Superior temporal gyrus (tissue), 1 donor: ENCODE measurements at regions not wholly inside any gene's neighbourhood (a gene's known extent, or its start where the extent isn't known, plus 50 kb on each side); places are given as distances from the start of the nearest gene placed in this dataset.
"Not testable (repeated sequence)": the region's sequence is repeated elsewhere in the genome, so short reads cannot be mapped to it uniquely, and the experiment has no call there.

Experiments
- DNase-seq: peaks from one replicate; pipeline ENCODE4 v3.0.0-alpha.2; 2016; ENCODE audit errors: extremely low spot score

GRCh38 chr2:187989925-187990623, 301.6 kb upstream of the GULP1 start:
- DNase-seq = no peak

DNA sequence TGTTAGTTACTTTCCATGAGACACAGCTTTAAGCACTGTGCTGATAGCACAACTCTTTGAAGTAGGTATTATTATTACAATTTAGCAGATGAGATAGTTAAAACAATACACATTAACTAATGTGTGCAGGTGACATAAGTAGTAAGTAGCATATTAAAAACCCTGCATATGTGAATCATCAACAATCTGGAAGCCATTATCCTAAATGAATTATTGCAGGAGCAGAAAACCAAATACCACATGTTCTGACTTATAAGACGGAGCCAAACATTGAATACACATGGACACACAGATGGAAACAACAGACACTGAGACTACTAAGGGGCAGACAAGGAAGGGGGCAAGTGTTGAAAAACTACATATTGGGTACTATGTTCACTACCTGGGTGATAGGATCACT, 300.3 kb upstream of the GULP1 start:
- DNase-seq = no peak

DNA sequence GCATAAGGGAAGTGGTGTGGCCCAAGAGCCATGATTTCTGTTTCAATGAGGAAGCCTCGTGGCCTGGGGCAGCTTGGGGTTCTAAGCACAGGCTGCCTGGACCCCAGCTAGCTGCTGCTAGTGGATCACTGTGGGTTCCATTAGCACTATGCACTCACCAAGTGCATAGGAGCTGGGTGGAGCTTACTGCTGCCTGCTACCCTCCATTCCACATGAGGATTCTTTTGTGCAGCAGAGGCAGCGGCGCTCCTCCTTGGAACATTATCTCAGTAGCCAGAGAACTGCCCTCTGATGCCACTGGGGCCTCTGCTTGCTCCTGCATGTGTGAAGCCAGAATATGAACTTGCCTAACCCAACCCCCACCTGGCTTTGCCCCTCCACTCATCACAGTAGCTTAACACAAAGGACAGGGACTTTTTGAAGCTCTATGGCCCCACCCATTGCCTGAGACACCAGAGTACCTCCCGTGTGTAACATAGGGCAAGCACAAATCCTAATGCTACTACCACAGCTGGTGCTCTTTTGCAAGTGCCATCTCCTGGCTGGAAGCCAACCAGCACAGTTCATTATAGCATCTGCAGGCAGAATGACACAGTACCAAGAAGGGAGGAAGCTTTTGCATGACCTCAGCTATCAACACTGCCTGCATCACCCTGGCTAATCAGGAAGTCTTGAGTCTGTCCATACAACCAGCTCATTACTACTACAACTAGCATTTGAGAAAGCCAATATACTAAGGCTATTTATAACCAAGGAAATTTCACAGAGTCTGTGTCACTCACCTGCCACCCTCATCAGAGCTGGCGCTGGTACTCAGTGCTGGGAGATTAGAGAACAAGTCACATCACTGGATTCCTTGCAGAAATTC, 297.0 kb upstream of the GULP1 start:
- DNase-seq = peak; percentile 47

- DNase-seq = no peak
Measured at GRCh38 chr2:187995556-187995955, 296.1 kb upstream of the GULP1 start.

DNA sequence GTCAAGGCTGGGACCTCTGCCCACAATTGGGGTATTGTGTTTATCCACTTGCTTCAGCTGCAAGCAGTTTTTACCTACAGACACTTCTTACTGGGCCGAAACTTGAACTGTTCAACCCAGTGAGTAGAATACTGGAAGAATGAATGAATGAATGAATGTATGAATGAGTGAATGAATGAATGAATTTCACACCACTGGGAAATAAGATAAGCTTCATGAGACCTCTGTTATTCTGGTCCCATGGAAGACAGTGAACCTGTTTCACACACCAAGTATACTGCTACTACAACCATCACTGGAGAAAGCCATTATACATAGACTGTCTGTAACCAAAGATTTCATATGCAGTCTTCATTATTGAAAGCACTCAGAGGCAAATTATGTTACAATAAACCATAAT, 295.0 kb upstream of the GULP1 start:
- no peak for DNase-seq

DNA sequence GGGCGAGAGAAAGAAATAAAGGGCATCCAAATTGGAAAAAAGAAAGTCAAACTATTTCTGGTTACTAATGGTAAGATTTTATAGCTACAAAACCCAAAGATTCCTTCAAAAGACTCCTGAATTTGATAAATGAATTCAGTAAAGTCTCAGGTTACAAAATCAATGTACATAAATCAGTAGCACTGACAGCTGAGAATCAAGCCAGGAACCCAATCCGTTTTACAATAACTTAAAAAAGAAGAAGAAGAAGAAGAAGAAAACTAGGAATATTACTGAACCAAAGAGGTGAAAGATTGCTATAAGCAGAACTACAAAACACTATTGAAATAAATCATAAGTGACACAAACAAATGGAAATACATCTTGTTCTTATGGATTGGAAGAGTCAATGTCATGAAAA, 291.5 kb upstream of the GULP1 start:
- DNase-seq = no peak

DNA sequence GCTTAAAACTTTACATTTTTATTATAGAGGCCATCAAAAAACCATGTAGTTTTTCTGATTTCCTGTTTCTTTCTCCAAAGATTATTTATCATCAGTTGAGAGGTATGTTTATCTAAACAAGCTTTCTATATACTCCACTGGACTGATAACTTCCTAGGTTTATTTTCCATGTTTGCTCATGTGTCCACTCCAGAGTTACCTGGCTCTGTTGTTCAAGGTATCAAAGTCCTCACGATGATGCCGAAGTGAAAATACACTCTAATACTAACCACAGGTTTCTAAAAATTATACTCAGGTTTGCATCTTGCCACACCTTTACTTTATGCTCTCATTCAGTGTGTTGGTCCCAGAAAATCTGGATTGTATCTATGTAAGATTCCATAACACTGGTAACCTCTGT, 287.9 kb upstream of the GULP1 start:
- DNase-seq = no peak

DNA sequence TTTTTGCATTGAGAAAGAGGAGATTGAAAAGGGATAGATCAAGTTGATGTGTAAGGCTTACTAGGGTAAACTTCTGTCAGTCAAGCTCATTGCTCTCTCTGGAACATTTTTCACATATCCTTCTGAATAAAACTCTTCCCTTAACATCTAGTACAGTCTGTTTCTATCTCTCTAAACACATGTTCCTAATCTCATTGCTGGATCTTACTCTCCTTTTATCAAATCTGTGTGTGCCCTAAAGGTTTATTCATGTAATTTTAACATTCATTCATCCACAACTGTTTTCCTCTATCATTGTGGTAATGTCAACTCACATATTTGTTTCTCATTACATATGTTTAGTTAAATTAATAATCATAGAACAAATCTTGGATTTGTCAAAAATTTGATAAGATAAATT, 277.9 kb upstream of the GULP1 start:
- no peak for DNase-seq

DNA sequence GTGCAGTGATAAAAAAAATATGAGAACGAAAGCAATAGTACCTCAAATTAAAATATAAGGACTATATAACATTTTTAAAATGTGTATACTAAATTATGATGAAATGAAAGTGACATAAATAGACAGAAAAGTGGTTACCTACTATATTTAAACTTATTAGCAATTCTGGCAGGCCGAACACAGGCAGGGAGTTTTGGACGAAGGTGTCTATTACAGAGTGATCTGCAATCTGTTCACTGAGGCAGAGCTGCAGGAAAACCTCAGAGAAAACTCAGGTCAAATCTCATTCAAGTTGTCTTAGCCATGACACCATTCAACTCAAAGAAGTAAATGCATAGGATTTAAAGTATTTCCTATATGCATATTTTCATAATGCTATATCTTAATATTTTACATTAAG, 274.8 kb upstream of the GULP1 start:
- DNase-seq = no peak

DNA sequence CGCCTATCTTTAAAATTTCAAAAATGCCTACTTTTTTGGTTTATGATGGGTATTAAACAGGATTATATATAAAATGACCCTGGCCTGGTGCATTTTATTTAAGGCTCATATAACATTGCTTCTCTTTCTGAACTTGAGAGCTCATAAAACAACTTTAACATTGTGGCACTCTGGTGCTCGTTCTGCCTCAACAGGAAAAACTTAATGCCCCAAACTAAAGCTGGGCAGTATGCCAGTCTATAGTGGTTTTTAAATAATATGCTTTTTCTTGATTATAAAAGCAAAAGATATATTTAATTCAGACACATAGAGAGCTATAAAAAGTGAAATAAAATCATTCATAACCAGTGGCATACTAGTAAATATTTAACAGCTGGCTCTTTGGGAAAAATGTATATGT, 269.3 kb upstream of the GULP1 start:
- no peak for DNase-seq

GRCh38 chr2:188023035-188023434, 268.6 kb upstream of the GULP1 start:
- DNase-seq = no peak

- no peak for DNase-seq
Measured at GRCh38 chr2:188024811-188025210, 266.9 kb upstream of the GULP1 start.

DNA sequence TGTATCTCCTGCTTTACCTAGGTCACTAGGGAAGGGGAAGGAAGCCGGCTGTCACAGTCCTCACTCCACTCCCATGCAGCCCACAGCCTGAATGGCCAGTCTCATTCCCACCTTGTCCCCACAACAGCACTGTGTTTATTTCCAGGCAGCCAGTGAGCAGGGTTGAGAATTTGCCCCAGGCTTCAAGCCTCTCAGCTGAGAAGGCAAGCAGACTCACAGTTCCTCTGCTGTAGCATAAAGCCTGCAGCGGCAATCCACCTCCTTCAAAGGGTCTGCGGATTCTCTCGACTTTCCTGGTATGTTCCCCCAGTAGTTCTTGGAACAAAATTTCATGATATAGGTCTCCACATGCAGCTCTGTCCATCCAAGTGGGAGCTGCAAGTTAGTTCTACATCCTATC, 262.9 kb upstream of the GULP1 start:
- no peak for DNase-seq

- no peak for DNase-seq
Measured at GRCh38 chr2:188032306-188032705, 259.4 kb upstream of the GULP1 start.

DNA sequence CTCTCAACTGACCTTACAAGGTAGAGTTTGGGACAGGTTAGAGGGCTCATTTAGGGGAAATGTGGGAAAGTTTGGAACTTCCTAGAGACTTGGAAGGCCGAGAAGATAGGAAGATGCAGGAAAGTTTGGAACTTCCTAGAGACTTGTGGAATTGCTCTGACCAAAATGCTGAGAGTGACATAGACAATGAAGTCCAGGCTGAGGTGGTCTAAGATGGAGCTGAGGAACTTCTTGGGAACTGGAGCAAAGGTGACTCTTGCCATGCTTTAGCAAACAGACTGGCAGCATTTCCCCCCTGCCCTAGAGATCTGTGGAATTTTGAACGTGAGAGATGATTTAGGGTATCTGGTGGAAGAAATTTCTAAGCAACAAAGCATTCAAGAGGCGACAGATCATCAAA, 258.9 kb upstream of the GULP1 start:
- DNase-seq = no peak

GRCh38 chr2:188033240-188033639, 258.4 kb upstream of the GULP1 start:
- DNase-seq = not testable (repeated sequence)

DNA sequence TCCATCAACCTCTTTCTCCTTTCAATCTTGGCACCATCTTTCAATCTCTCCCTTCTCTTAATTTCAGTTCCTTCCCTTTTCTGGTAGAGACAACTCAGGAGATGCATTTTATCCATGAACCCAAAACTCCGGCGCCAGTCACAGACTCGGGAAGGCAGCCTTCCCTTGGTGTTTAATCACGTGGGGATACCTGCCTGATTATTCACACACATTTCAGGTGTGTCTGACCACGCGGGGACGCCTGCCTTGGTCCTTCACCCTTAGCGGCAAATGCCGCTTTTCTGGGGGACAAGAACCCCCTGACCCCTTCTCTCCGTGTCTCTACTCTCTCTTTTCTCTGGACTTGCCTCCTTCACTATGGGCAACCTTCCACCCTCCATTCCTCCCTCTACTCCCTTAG, 257.6 kb upstream of the GULP1 start:
- not testable (repeated sequence) for DNase-seq

DNA sequence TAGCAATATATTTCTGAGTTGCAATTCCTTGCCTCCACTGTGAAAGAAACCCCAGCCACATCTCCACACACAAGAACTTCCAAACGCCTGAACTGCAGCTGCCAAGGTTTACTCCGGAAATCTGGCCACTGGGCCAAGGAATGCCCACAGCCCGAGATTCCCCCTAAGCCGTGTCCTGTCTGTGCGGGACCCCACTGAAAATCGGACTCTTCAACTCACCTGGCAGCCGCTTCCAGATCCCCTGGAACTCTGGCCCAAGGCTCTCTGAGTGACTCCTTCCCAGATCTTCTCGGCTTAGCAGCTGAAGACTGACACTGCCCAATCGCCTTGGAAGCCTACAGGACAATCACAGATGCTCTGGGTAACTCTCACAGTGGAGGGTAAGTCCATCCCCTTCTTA, 256.3 kb upstream of the GULP1 start:
- not testable (repeated sequence) for DNase-seq

DNA sequence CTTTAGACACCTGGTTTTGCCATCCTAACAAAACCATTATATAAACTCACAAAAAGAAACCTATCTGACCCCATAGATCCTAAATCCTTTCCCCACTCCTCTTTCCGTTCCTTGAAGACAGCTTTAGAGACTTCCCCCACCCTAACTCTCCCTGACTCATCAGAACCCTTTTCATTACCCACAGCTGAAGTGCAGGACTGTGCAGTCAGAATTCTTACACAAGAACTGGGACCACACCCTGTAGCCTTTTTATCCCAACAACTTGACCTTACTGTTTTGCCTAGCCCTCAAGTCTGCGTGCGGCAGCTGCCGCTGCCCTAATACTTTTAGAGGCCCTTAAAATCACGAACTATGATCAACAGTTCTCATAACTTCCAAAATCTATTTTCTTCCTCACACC, 254.9 kb upstream of the GULP1 start:
- not testable (repeated sequence) for DNase-seq

GRCh38 chr2:188039307-188039706, 252.4 kb upstream of the GULP1 start:
- DNase-seq = no peak

- DNase-seq = peak; percentile 64
Measured at GRCh38 chr2:188042412-188042811, 249.3 kb upstream of the GULP1 start.

GRCh38 chr2:188045016-188045415, 246.7 kb upstream of the GULP1 start:
- DNase-seq = no peak

DNA sequence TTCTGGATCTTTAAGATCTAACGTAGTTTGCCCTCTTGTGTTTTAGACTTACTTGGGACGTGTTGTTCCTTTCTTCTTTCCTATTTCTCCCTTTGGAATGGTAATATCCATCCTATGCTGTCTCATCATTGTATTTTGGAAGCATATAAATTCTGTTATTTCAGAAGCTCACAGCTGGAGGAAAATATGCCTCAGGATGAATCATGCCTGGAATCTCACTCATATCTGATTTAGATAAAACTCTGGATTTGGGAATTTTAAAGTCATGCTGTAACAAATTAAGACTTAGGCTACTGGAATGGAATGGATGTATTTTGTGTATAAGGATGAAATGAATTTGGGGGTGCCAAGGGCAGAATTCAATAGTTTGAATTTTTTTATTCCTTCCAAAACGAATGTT, 245.2 kb upstream of the GULP1 start:
- DNase-seq = peak; percentile 35
